Type B pancreatic cell (in vitro differentiated cells): ENCODE measurements at regions not wholly inside any gene's neighbourhood (a gene's known extent, or its start where the extent isn't known, plus 50 kb on each side); places are given as distances from the start of the nearest gene placed in this dataset.

Source experiments
- DNase-seq: peaks from one replicate; pipeline ENCODE4 v3.0.0; 2021; ENCODE audit warnings: mixed read lengths; ENCODE audit not compliant: unreplicated experiment; ENCODE audit errors: extremely low spot score
- H3K27ac Mint-ChIP-seq: 2 replicates; pipeline ENCODE4 v1.8.0; 2021; ENCODE audit warnings: mild to moderate bottlenecking, mixed read lengths
- H3K27me3 Mint-ChIP-seq: 2 replicates; pipeline ENCODE4 v1.8.0; 2021; ENCODE audit warnings: mixed read lengths
- H3K36me3 Mint-ChIP-seq: 2 replicates; pipeline ENCODE4 v1.8.0; 2021; ENCODE audit warnings: mixed read lengths
- H3K4me1 Mint-ChIP-seq: one replicate; pipeline ENCODE4 v1.8.0; 2021; ENCODE audit warnings: mixed read lengths; ENCODE audit not compliant: unreplicated experiment
- H3K4me3 Mint-ChIP-seq: 2 replicates; pipeline ENCODE4 v1.8.0; 2021; ENCODE audit warnings: mild to moderate bottlenecking, mixed read lengths
- H3K9me3 Mint-ChIP-seq: 2 replicates; pipeline ENCODE4 v1.8.0; 2021; ENCODE audit warnings: mixed read lengths
- CTCF ChIP-seq: fragments of 200-600 bp; sonication (generic); conservative IDR thresholded peaks from 2 replicates; pipeline ENCODE4 v1.5.0; 2021; ENCODE audit warnings: antibody characterized with exemption, mild to moderate bottlenecking

- H3K4me1 Mint-ChIP-seq = peaks cover 6% of the 10 kb centered on the region
- H3K9me3 Mint-ChIP-seq = peaks cover 13% of the 10 kb centered on the region
- no peak overlapping the region for H3K4me3 Mint-ChIP-seq
- TF ChIP-seq CTCF = no peak
- DNase-seq = no peak
- no peaks in the 10 kb centered on the region for H3K36me3 Mint-ChIP-seq
- H3K27ac Mint-ChIP-seq = no peak overlapping the region
- H3K27me3 Mint-ChIP-seq = no peaks in the 10 kb centered on the region
Observed at GRCh38 chr15:96064351-96064756, 266.1 kb upstream of the NR2F2 start.

GRCh38 chr15:96066126-96066525, 264.4 kb upstream of the NR2F2 start:
- no peak for DNase-seq
- Mint-ChIP-seq H3K4me3 (no peak overlapping the region), H3K4me1 (peaks cover 6% of the 10 kb centered on the region), H3K27me3 (no peaks in the 10 kb centered on the region), H3K27ac (no peak overlapping the region), H3K9me3 (peaks cover 9% of the 10 kb centered on the region), H3K36me3 (no peaks in the 10 kb centered on the region)
- no peak for TF ChIP-seq CTCF

GRCh38 chr15:96066852-96067495, 263.5 kb upstream of the NR2F2 start:
- H3K27ac Mint-ChIP-seq = no peak overlapping the region
- DNase-seq = no peak
- H3K4me3 Mint-ChIP-seq = no peak overlapping the region
- no peak for TF ChIP-seq CTCF
- H3K4me1 Mint-ChIP-seq = peaks cover 6% of the 10 kb centered on the region
- peaks cover 1% of the 10 kb centered on the region for H3K36me3 Mint-ChIP-seq
- peaks cover 11% of the 10 kb centered on the region for H3K9me3 Mint-ChIP-seq
- H3K27me3 Mint-ChIP-seq = no peaks in the 10 kb centered on the region

- H3K27ac Mint-ChIP-seq = no peak overlapping the region
- H3K4me3 Mint-ChIP-seq = no peak overlapping the region
- no peak for TF ChIP-seq CTCF
- peaks cover 3% of the 10 kb centered on the region for H3K36me3 Mint-ChIP-seq
- peaks cover 13% of the 10 kb centered on the region for H3K9me3 Mint-ChIP-seq
- peaks cover 6% of the 10 kb centered on the region for H3K4me1 Mint-ChIP-seq
- no peaks in the 10 kb centered on the region for H3K27me3 Mint-ChIP-seq
- DNase-seq = no peak
Observed at GRCh38 chr15:96067677-96068076, 262.8 kb upstream of the NR2F2 start.

GRCh38 chr15:96068897-96069296, 261.6 kb upstream of the NR2F2 start:
- no peak for TF ChIP-seq CTCF
- Mint-ChIP-seq H3K36me3 (peaks cover 3% of the 10 kb centered on the region), H3K27ac (no peak overlapping the region), H3K27me3 (no peaks in the 10 kb centered on the region), H3K4me1 (peaks cover 6% of the 10 kb centered on the region), H3K4me3 (no peak overlapping the region), H3K9me3 (peaks cover 9% of the 10 kb centered on the region)
- DNase-seq = no peak

- peaks cover 4% of the 10 kb centered on the region for H3K9me3 Mint-ChIP-seq
- H3K36me3 Mint-ChIP-seq = peaks cover 3% of the 10 kb centered on the region
- H3K27me3 Mint-ChIP-seq = no peaks in the 10 kb centered on the region
- H3K4me3 Mint-ChIP-seq = no peak overlapping the region
- DNase-seq = no peak
- no peak overlapping the region for H3K27ac Mint-ChIP-seq
- TF ChIP-seq CTCF = no peak
- H3K4me1 Mint-ChIP-seq = peaks cover 6% of the 10 kb centered on the region
Observed at GRCh38 chr15:96070636-96071035, 259.9 kb upstream of the NR2F2 start.
